ENCODE measurements at regions not wholly inside any gene's neighbourhood (a gene's known extent, or its start where the extent isn't known, plus 50 kb on each side); places are given as distances from the start of the nearest gene placed in this dataset.

DNA sequence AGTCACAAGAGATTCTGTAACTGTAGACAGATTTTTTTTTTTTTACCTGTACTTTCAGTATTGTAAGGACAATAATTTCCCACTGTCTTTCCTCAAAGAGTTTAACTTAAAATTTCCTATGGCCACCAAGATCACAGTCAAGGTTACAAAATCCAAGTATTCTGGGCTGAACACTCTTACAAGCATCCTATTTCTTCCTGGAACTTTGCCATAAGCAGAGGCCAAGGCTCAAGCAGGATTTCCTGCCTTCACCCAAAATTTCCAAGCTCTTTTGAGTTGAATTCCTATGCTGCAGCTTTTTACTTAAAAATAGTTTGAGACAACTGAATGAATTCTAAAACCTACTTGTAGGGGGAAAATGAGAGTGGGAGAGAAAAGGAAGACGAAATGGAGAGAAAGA, 299.4 kb downstream of the ZNF516 start:
- no peak for ATAC-seq (ENCODE audit: low FRiP score in 2 of 2)
- no peak for DNase-seq
- WGBS, 2 donors = 37 to 60% methylated on average over 1 of the region's 1 CpG

DNA sequence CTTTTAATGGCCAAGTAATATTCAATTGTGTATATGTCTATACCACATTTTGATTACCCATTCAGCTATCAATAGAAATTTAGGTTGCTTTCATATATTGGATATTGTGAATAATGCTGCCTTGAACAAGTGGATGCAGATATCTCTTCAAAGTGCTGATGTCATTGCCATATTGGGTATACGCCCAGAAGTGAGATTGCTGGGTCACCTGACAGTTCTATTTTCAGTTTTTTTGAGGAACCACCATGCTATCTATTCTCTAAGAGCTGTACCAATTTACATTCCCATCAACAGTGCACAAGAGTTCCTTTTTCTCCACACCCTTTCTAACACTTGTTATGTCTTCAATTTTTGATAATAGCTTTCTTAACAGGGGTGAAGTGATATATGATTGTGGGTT, 306.9 kb downstream of the ZNF516 start:
- peaks cover 0 to 6% (median under 1%) of the 10 kb centered on the region in 4 donors for H3K9me3 ChIP-seq
- H3K4me3 ChIP-seq = no peak overlapping the region
- TF ChIP-seq, protein P1, sequence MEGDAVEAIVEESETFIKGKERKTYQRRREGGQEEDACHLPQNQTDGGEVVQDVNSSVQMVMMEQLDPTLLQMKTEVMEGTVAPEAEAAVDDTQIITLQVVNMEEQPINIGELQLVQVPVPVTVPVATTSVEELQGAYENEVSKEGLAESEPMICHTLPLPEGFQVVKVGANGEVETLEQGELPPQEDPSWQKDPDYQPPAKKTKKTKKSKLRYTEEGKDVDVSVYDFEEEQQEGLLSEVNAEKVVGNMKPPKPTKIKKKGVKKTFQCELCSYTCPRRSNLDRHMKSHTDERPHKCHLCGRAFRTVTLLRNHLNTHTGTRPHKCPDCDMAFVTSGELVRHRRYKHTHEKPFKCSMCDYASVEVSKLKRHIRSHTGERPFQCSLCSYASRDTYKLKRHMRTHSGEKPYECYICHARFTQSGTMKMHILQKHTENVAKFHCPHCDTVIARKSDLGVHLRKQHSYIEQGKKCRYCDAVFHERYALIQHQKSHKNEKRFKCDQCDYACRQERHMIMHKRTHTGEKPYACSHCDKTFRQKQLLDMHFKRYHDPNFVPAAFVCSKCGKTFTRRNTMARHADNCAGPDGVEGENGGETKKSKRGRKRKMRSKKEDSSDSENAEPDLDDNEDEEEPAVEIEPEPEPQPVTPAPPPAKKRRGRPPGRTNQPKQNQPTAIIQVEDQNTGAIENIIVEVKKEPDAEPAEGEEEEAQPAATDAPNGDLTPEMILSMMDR (IDR thresholded peaks at IDR 0.05) = no peak
- TF ChIP-seq POLR2AphosphoS5 (IDR thresholded peaks at IDR 0.05) = no peak
- no peak for TF ChIP-seq POLR2A (IDR thresholded peaks at IDR 0.05)
- TF ChIP-seq EP300 (IDR thresholded peaks at IDR 0.05) = no peak
- DNase-seq (no peak), ATAC-seq (ENCODE audit: low FRiP score in 2 of 2) (no peak)
- no peak overlapping the region for H3K27ac ChIP-seq
- WGBS, 2 donors = 28 to 46% methylated on average over 1 of the region's 1 CpG
- no peaks in the 10 kb centered on the region for H3K36me3 ChIP-seq
- H3K27me3 ChIP-seq = no peaks in the 10 kb centered on the region
- no peaks in the 10 kb centered on the region for H3K4me1 ChIP-seq

More for the DNA sequence above, 299.4 kb downstream of the ZNF516 start:
- TF ChIP-seq, protein P1 (IDR thresholded peaks at IDR 0.05) = no peak
- TF ChIP-seq POLR2A (IDR thresholded peaks at IDR 0.05) = no peak
- no peak for TF ChIP-seq EP300 (IDR thresholded peaks at IDR 0.05)
- no peak for TF ChIP-seq POLR2AphosphoS5 (IDR thresholded peaks at IDR 0.05)
- H3K9me3 ChIP-seq = peaks cover 0 to 7% (median 4%) of the 10 kb centered on the region in 4 donors
- no peak overlapping the region for H3K27ac ChIP-seq
- no peaks in the 10 kb centered on the region for H3K4me1 ChIP-seq
- H3K27me3 ChIP-seq = no peaks in the 10 kb centered on the region
- H3K36me3 ChIP-seq = no peaks in the 10 kb centered on the region
- no peak overlapping the region for H3K4me3 ChIP-seq

DNA sequence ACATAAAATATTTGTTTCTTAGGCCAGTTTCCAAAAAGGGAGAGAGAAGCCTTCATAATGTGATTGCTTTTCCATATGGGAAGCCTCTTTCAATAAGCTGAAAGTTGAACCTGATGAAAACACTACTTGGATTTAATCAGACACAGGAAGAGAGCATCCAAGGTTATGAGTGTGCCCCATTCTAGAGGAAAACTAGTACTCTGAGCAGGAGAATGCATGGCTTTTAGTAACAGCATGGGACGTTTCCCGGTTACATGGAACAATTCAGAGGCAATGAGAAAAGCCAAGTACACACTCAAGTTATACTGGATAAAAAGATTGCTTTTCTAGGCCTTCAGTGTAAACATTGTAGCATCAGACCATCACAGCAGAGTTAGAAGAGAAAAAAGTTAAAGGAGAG, 315.8 kb downstream of the ZNF516 start:
- Histone ChIP-seq H3K4me1 (no peaks in the 10 kb centered on the region), H3K27ac (no peak overlapping the region), H3K9me3 (no peaks in the 10 kb centered on the region), H3K36me3 (no peaks in the 10 kb centered on the region), H3K4me3 (no peak overlapping the region), H3K27me3 (no peaks in the 10 kb centered on the region)
- DNase-seq = no peak
- TF ChIP-seq EP300 (IDR thresholded peaks at IDR 0.05) (no peak), POLR2AphosphoS5 (IDR thresholded peaks at IDR 0.05) (no peak)
- no peak for ATAC-seq (ENCODE audit: low FRiP score in 2 of 2)
- 78 to 80% methylated on average over 2 of the region's 2 CpGs for WGBS, 2 donors

DNA sequence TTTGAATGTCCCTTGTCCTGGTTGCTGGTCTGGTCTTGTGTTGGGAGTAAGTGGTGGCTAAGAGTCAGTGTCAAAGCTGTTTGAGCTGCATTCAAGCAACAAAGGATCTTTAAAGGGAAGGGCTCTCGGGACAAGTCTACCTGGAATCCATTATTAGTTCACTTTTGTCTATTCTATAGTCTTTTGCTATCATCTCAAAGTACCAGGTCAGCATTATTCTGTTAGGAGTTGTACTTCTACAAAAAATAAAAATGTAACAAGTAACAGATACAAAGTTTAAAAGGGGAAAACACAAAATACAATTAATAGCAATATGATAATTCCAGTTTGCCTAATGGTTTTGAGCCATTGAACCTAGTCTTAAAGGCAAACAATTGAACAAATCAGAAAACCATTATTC, 317.9 kb downstream of the ZNF516 start:
- no peak for ATAC-seq (ENCODE audit: low FRiP score in 2 of 2)
- TF ChIP-seq, protein P1 (IDR thresholded peaks at IDR 0.05) = no peak
- TF ChIP-seq POLR2A (IDR thresholded peaks at IDR 0.05) (no peak), POLR2AphosphoS5 (IDR thresholded peaks at IDR 0.05) (no peak), EP300 (IDR thresholded peaks at IDR 0.05) (no peak)
- Histone ChIP-seq H3K9me3 (no peaks in the 10 kb centered on the region), H3K27me3 (no peaks in the 10 kb centered on the region), H3K4me3 (no peak overlapping the region), H3K27ac (no peak overlapping the region), H3K4me1 (no peaks in the 10 kb centered on the region), H3K36me3 (no peaks in the 10 kb centered on the region)
- 79 to 90% methylated on average over 1 of the region's 1 CpG for WGBS, 2 donors
- DNase-seq = no peak

DNA sequence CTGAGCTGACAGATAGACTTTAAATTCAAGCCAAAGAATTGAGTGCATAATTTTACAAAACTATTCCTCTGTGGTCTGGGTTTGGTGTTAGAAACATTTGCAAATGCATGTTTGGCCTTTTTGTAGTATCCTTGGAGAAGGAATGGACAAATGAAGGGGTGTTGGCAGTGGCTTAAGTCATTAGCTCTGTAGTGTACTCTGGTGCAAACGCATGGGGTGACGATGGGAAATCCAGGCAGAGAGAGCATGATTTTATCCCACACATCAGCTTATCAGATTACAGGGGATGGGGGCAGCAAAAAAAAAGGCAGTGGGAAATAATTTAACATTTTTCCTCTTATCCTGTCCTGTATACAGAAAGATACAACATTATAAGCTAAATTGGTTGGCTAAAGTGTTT, 320.6 kb downstream of the ZNF516 start:
- Histone ChIP-seq H3K27ac (no peak overlapping the region), H3K36me3 (no peaks in the 10 kb centered on the region), H3K4me1 (no peaks in the 10 kb centered on the region), H3K4me3 (no peak overlapping the region), H3K9me3 (no peaks in the 10 kb centered on the region), H3K27me3 (no peaks in the 10 kb centered on the region)
- WGBS, 2 donors = 65 to 85% methylated on average over 2 of the region's 2 CpGs
- no peak for ATAC-seq (ENCODE audit: low FRiP score in 2 of 2)
- TF ChIP-seq POLR2A (IDR thresholded peaks at IDR 0.05) (no peak), POLR2AphosphoS5 (IDR thresholded peaks at IDR 0.05) (no peak), EP300 (IDR thresholded peaks at IDR 0.05) (no peak)
- TF ChIP-seq, protein P1 (IDR thresholded peaks at IDR 0.05) = no peak
- no peak for DNase-seq
